Right hindlimb (tissue), 1 donor: ENCODE measurements at regions not wholly inside any gene's neighbourhood (a gene's known extent, or its start where the extent isn't known, plus 50 kb on each side); places are given as distances from the start of the nearest gene placed in this dataset.
"Not testable (repeated sequence)": the region's sequence is repeated elsewhere in the genome, so short reads cannot be mapped to it uniquely, and the experiment has no call there.

Experiments
- DNase-seq: peaks from one replicate; pipeline ENCODE4 v3.0.0-alpha.2; 2018

- no peak for DNase-seq
These were observed 174.3 kb downstream of the CPS1 start for GRCh38 chr2:210730672-210731071.

- DNase-seq: not testable (repeated sequence)
These were observed 190.4 kb downstream of the CPS1 start for GRCh38 chr2:210746826-210747225.

- no peak for DNase-seq
These were observed 196.1 kb downstream of the CPS1 start for GRCh38 chr2:210752532-210752931.

GRCh38 chr2:210753386-210753785, 197.0 kb downstream of the CPS1 start:
- DNase-seq: no peak

GRCh38 chr2:210756855-210757254, 200.5 kb downstream of the CPS1 start:
- DNase-seq: no peak

- no peak for DNase-seq
These were observed 206.5 kb downstream of the CPS1 start for GRCh38 chr2:210762604-210763588.

GRCh38 chr2:210768329-210768910, 212.0 kb downstream of the CPS1 start:
- no peak for DNase-seq

GRCh38 chr2:210776756-210777155, 220.4 kb downstream of the CPS1 start:
- DNase-seq: no peak

GRCh38 chr2:210782222-210782621, 225.8 kb downstream of the CPS1 start:
- no peak for DNase-seq

- DNase-seq: not testable (repeated sequence)
These were observed 231.4 kb downstream of the CPS1 start for GRCh38 chr2:210787831-210788230.

- no peak for DNase-seq
These were observed 235.6 kb downstream of the CPS1 start for GRCh38 chr2:210792000-210792399.

- DNase-seq: no peak
These were observed 239.1 kb downstream of the CPS1 start for GRCh38 chr2:210795506-210795905.

- no peak for DNase-seq
These were observed 241.8 kb downstream of the CPS1 start for GRCh38 chr2:210798180-210798579.

- no peak for DNase-seq
These were observed 258.0 kb downstream of the CPS1 start for GRCh38 chr2:210814251-210815025.

GRCh38 chr2:210816769-210817168, 260.4 kb downstream of the CPS1 start:
- no peak for DNase-seq

- no peak for DNase-seq
These were observed 262.1 kb downstream of the CPS1 start for GRCh38 chr2:210818473-210818872.

GRCh38 chr2:210833403-210833802, 277.0 kb downstream of the CPS1 start:
- DNase-seq: no peak

- DNase-seq: no peak
These were observed 282.6 kb downstream of the CPS1 start for GRCh38 chr2:210839034-210839433.

GRCh38 chr2:210839450-210839849, 283.1 kb downstream of the CPS1 start:
- no peak for DNase-seq

GRCh38 chr2:210842896-210843295, 286.5 kb downstream of the CPS1 start:
- DNase-seq: no peak

- DNase-seq: no peak
These were observed 287.6 kb downstream of the CPS1 start for GRCh38 chr2:210844016-210844415.

- DNase-seq: no peak
These were observed 302.9 kb downstream of the CPS1 start for GRCh38 chr2:210859314-210859713.

- no peak for DNase-seq
These were observed 303.9 kb downstream of the CPS1 start for GRCh38 chr2:210860276-210860675.
